ENCODE measurements at regions not wholly inside any gene's neighbourhood (a gene's known extent, or its start where the extent isn't known, plus 50 kb on each side); places are given as distances from the start of the nearest gene placed in this dataset.

DNA sequence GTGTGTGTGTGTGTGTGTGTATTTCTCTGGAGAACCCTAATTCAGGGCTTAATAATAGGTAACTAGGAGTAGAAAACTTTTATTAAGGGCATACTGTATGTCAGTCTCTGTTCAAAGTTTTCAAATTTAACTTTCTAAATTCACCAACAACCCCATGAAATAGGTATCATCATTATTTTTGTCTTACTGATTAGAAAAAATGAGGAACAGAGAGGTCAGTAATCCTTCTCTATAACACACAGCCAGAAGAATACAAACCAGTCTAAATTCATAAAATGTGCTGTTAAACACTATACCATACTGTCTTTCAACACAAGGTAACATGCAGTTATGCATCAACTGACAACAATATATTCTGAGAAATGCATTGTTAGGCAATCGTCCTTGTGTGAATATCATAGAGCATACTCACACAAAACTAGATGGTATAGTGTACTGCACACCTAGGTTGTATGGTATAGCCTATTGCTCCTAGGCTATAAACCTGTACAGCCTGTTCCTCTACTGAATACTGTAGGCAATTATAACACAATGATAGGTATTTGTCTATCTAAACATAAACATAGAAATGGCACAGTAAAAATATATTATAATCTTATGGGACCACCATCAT lies 143.1 kb downstream of the PTH2R start:
- DNase-seq (ENCODE audit: low spot score) (no peak), ATAC-seq (no peak)
- Histone ChIP-seq H3K27ac (ENCODE audit: low read depth) (no peak overlapping the region), H3K9me2 (ENCODE audit: insufficient read depth) (no peaks in the 10 kb centered on the region), H2AFZ (no peak overlapping the region), H3K4me3 (no peak overlapping the region), H3K27me3 (ENCODE audit: insufficient read depth) (no peaks in the 10 kb centered on the region), H3F3A (replicated peaks; ENCODE audit: low read depth) (no peaks in the 10 kb centered on the region), H3K79me2 (replicated peaks; ENCODE audit: insufficient read depth) (no peaks in the 10 kb centered on the region), H3K4me2 (no peak overlapping the region), H3K4me1 (ENCODE audit: insufficient read depth) (no peaks in the 10 kb centered on the region), H4K20me1 (replicated peaks; ENCODE audit: insufficient read depth) (no peaks in the 10 kb centered on the region), H3K36me3 (ENCODE audit: insufficient read depth) (0 out of 2 replicates have a peak, but pooled peaks cover 3% of the 10 kb centered on the region)
- Mint-ChIP-seq H3K36me3 (ENCODE audit: low read depth) (no peaks in the 10 kb centered on the region), H3K27me3 (ENCODE audit: insufficient read depth, low read depth, poor library complexity) (no peaks in the 10 kb centered on the region), H3K27ac (no peak overlapping the region), H3K9me3 (peaks cover 3% of the 10 kb centered on the region; the same call in 2 of the 3 replicates), H3K4me1 (peaks cover 4% of the 10 kb centered on the region), H3K4me3 (no peak overlapping the region)
- no peak for TF ChIP-seq ETS1 (IDR thresholded peaks at IDR 0.05)
- no peak for TF ChIP-seq STAT1 (IDR thresholded peaks at IDR 0.05; ENCODE audit: unreplicated experiment)
- no peak for TF ChIP-seq EZH2phosphoT487 (IDR thresholded peaks at IDR 0.05; ENCODE audit: unreplicated experiment)
- no peak for TF ChIP-seq ZNF114 (CRISPR knock-in tag; IDR thresholded peaks at IDR 0.05)
- no peak for TF ChIP-seq ZNF331 (CRISPR knock-in tag; IDR thresholded peaks at IDR 0.05; ENCODE audit: low read depth)
- TF ChIP-seq NANOG (IDR thresholded peaks at IDR 0.05; ENCODE audit: borderline replicate concordance): no peak
- no peak for TF ChIP-seq REST (IDR thresholded peaks at IDR 0.05; ENCODE audit: unreplicated experiment)
- no peak for TF ChIP-seq CTCF (conservative IDR thresholded peaks at IDR 0.05; ENCODE audit: low read depth in 2 of 2)

GRCh38 chr2:208552943-208553342 lies 146.4 kb downstream of the PTH2R start:
- H4K20me1 ChIP-seq (replicated peaks; ENCODE audit: insufficient read depth): no peaks in the 10 kb centered on the region
- no peaks in the 10 kb centered on the region for H3K4me1 ChIP-seq (ENCODE audit: insufficient read depth)
- H3K4me3 ChIP-seq: no peak overlapping the region
- H3K4me2 ChIP-seq: no peak overlapping the region
- DNase-seq (ENCODE audit: low spot score) (no peak), ATAC-seq (no peak)
- no peaks in the 10 kb centered on the region for H3K79me2 ChIP-seq (replicated peaks; ENCODE audit: insufficient read depth)
- H3K4me1 Mint-ChIP-seq: peaks cover 3% of the 10 kb centered on the region
- H3K27me3 Mint-ChIP-seq (ENCODE audit: insufficient read depth, low read depth, poor library complexity): no peaks in the 10 kb centered on the region
- H3K27me3 ChIP-seq (ENCODE audit: insufficient read depth): no peaks in the 10 kb centered on the region
- H3K27ac ChIP-seq (ENCODE audit: low read depth): no peak overlapping the region
- no peaks in the 10 kb centered on the region for H3K36me3 Mint-ChIP-seq (ENCODE audit: low read depth)
- no peaks in the 10 kb centered on the region for H3K9me2 ChIP-seq (ENCODE audit: insufficient read depth)
- H3K36me3 ChIP-seq (ENCODE audit: insufficient read depth): 0 out of 2 replicates have a peak, but pooled peaks cover 3% of the 10 kb centered on the region
- H3F3A ChIP-seq (replicated peaks; ENCODE audit: low read depth): no peaks in the 10 kb centered on the region
- H3K9me3 Mint-ChIP-seq: peaks cover 5% of the 10 kb centered on the region; the same call in 2 of the 3 replicates
- no peak overlapping the region for H2AFZ ChIP-seq
- H3K4me3 Mint-ChIP-seq: no peak overlapping the region
- H3K27ac Mint-ChIP-seq: no peak overlapping the region
- TF ChIP-seq, protein P1, sequence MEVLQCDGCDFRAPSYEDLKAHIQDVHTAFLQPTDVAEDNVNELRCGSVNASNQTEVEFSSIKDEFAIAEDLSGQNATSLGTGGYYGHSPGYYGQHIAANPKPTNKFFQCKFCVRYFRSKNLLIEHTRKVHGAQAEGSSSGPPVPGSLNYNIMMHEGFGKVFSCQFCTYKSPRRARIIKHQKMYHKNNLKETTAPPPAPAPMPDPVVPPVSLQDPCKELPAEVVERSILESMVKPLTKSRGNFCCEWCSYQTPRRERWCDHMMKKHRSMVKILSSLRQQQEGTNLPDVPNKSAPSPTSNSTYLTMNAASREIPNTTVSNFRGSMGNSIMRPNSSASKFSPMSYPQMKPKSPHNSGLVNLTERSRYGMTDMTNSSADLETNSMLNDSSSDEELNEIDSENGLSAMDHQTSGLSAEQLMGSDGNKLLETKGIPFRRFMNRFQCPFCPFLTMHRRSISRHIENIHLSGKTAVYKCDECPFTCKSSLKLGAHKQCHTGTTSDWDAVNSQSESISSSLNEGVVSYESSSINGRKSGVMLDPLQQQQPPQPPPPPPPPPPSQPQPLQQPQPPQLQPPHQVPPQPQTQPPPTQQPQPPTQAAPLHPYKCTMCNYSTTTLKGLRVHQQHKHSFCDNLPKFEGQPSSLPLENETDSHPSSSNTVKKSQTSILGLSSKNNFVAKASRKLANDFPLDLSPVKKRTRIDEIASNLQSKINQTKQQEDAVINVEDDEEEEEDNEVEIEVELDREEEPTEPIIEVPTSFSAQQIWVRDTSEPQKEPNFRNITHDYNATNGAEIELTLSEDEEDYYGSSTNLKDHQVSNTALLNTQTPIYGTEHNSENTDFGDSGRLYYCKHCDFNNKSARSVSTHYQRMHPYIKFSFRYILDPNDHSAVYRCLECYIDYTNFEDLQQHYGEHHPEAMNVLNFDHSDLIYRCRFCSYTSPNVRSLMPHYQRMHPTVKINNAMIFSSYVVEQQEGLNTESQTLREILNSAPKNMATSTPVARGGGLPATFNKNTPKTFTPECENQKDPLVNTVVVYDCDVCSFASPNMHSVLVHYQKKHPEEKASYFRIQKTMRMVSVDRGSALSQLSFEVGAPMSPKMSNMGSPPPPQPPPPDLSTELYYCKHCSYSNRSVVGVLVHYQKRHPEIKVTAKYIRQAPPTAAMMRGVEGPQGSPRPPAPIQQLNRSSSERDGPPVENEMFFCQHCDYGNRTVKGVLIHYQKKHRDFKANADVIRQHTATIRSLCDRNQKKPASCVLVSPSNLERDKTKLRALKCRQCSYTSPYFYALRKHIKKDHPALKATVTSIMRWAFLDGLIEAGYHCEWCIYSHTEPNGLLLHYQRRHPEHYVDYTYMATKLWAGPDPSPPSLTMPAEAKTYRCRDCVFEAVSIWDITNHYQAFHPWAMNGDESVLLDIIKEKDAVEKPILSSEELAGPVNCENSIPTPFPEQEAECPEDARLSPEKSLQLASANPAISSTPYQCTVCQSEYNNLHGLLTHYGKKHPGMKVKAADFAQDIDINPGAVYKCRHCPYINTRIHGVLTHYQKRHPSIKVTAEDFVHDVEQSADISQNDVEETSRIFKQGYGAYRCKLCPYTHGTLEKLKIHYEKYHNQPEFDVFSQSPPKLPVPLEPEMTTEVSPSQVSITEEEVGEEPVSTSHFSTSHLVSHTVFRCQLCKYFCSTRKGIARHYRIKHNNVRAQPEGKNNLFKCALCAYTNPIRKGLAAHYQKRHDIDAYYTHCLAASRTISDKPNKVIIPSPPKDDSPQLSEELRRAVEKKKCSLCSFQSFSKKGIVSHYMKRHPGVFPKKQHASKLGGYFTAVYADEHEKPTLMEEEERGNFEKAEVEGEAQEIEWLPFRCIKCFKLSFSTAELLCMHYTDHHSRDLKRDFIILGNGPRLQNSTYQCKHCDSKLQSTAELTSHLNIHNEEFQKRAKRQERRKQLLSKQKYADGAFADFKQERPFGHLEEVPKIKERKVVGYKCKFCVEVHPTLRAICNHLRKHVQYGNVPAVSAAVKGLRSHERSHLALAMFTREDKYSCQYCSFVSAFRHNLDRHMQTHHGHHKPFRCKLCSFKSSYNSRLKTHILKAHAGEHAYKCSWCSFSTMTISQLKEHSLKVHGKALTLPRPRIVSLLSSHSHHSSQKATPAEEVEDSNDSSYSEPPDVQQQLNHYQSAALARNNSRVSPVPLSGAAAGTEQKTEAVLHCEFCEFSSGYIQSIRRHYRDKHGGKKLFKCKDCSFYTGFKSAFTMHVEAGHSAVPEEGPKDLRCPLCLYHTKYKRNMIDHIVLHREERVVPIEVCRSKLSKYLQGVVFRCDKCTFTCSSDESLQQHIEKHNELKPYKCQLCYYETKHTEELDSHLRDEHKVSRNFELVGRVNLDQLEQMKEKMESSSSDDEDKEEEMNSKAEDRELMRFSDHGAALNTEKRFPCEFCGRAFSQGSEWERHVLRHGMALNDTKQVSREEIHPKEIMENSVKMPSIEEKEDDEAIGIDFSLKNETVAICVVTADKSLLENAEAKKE (CRISPR knock-in tag; IDR thresholded peaks at IDR 0.05): no peak
- TF ChIP-seq ZNF114 (CRISPR knock-in tag; IDR thresholded peaks at IDR 0.05): no peak
